PC-9 (cell line): ENCODE measurements at regions not wholly inside any gene's neighbourhood (a gene's known extent, or its start where the extent isn't known, plus 50 kb on each side); places are given as distances from the start of the nearest gene placed in this dataset.
"Not testable (repeated sequence)": the region's sequence is repeated elsewhere in the genome, so short reads cannot be mapped to it uniquely, and the experiment has no call there.

Experiments used
- BruUV-seq: library from RNA; stranded (reverse); fragments of 400-500 nt; replicated peaks from 2 replicates; lab custom pipeline; 2021; lab: Mats Ljungman, UMichigan
- CTCF ChIA-PET: fragments of 300-600 bp; sonication (Branson Sonifier 250); formaldehyde crosslinking; loops from one replicate; lab custom pipeline; 2022; ENCODE audit warnings: antibody characterized with exemption; lab: Charles Lee
- POLR2A ChIA-PET: fragments of 300-600 bp; sonication (Branson Sonifier 250); formaldehyde crosslinking; loops from one replicate; lab custom pipeline; 2022; ENCODE audit warnings: antibody characterized with exemption; ENCODE audit not compliant: unreplicated experiment; lab: Charles Lee
- DNase-seq, 2 experiments: peaks; one replicate each; pipeline versions ENCODE4 v3.0.0 to v3.0.0-alpha.2; 2015 to 2022; ENCODE audit warnings: mixed read lengths in 1 of 2
- H2AFZ ChIP-seq: fragments of 200-600 bp; sonication (generic); 2 replicates; pipeline ENCODE4 v1.8.1; 2017; ENCODE audit warnings: antibody characterized with exemption
- H3F3A ChIP-seq: fragments of 200-600 bp; sonication (generic); 2 replicates; pipeline ENCODE4 v1.8.1; 2017; ENCODE audit warnings: antibody characterized with exemption, mild to moderate bottlenecking, low read depth; ENCODE audit not compliant: insufficient read depth
- H3K27ac ChIP-seq: fragments of 200-600 bp; sonication (generic); 2 replicates; pipeline ENCODE4 v1.6.1; 2016; ENCODE audit warnings: mixed run types
- H3K27me3 ChIP-seq: fragments of 200-600 bp; sonication (generic); 2 replicates; pipeline ENCODE4 v1.6.1; 2016; ENCODE audit warnings: low read depth, mixed run types; ENCODE audit not compliant: insufficient read depth
- H3K36me3 ChIP-seq: fragments of 200-600 bp; sonication (generic); 2 replicates; pipeline ENCODE4 v1.6.1; 2016; ENCODE audit warnings: low read depth, mixed run types
- H3K4me1 ChIP-seq: fragments of 200-600 bp; sonication (generic); replicated peaks from 2 replicates; pipeline ENCODE4 v1.6.1; 2016; ENCODE audit warnings: mixed run types; ENCODE audit not compliant: insufficient read depth
- H3K4me2 ChIP-seq: fragments of 200-600 bp; sonication (generic); 2 replicates; pipeline ENCODE4 v1.6.1; 2017; ENCODE audit warnings: mixed run types
- H3K4me3 ChIP-seq: fragments of 200-600 bp; sonication (generic); 2 replicates; pipeline ENCODE4 v1.6.1; 2016; ENCODE audit warnings: mixed run types
- H3K79me2 ChIP-seq: fragments of 200-600 bp; sonication (generic); 2 replicates; pipeline ENCODE4 v1.6.1; 2017; ENCODE audit warnings: low read depth, mixed run types
- H3K9me2 ChIP-seq: fragments of 200-600 bp; sonication (generic); 2 replicates; pipeline ENCODE4 v1.8.1; 2017; ENCODE audit warnings: mild to moderate bottlenecking; ENCODE audit not compliant: insufficient read depth
- H3K9me3 ChIP-seq: fragments of 200-600 bp; sonication (generic); 2 replicates; pipeline ENCODE4 v1.8.1; 2016; ENCODE audit warnings: low read depth; ENCODE audit not compliant: insufficient read depth
- H4K20me1 ChIP-seq: fragments of 200-600 bp; sonication (generic); 2 replicates; pipeline ENCODE4 v1.8.1; 2017; ENCODE audit not compliant: insufficient read depth
- EZH2 ChIP-seq: fragments of 200-600 bp; sonication (generic); IDR thresholded peaks from 2 replicates; pipeline ENCODE4 v1.8.0; 2017; ENCODE audit warnings: antibody characterized with exemption, low read depth
- intact Hi-C: fragments of 100-400 bp; cut with micrococcal nuclease; formaldehyde crosslinking; loops from one replicate; pipeline ENCODE4 v1.10.0; 2022; ENCODE audit not compliant: unreplicated experiment
- TF ChIP-seq, protein P1 (sequence below): fragments of 200-600 bp; sonication (generic); conservative IDR thresholded peaks from 2 replicates; pipeline ENCODE4 v1.6.1; 2017; ENCODE audit warnings: mixed run types, antibody characterized with exemption, mild to moderate bottlenecking, moderate library complexity

GRCh38 chr2:7633566-7634153, 716.4 kb downstream of the RNF144A start:
- Histone ChIP-seq H3K9me2 (no peaks in the 10 kb centered on the region), H3K27me3 (no peaks in the 10 kb centered on the region; the same call in 1 of the 2 replicates), H3K4me3 (no peak overlapping the region), H4K20me1 (no peaks in the 10 kb centered on the region; the same call in none of the 2 replicates), H3K27ac (no peak overlapping the region), H3K79me2 (no peaks in the 10 kb centered on the region), H3K9me3 (no peaks in the 10 kb centered on the region), H3K36me3 (no peaks in the 10 kb centered on the region), H3K4me1 (no peaks in the 10 kb centered on the region), H2AFZ (no peak overlapping the region), H3F3A (no peaks in the 10 kb centered on the region), H3K4me2 (no peak overlapping the region)
- no peak for TF ChIP-seq EZH2
- TF ChIP-seq, protein P1, sequence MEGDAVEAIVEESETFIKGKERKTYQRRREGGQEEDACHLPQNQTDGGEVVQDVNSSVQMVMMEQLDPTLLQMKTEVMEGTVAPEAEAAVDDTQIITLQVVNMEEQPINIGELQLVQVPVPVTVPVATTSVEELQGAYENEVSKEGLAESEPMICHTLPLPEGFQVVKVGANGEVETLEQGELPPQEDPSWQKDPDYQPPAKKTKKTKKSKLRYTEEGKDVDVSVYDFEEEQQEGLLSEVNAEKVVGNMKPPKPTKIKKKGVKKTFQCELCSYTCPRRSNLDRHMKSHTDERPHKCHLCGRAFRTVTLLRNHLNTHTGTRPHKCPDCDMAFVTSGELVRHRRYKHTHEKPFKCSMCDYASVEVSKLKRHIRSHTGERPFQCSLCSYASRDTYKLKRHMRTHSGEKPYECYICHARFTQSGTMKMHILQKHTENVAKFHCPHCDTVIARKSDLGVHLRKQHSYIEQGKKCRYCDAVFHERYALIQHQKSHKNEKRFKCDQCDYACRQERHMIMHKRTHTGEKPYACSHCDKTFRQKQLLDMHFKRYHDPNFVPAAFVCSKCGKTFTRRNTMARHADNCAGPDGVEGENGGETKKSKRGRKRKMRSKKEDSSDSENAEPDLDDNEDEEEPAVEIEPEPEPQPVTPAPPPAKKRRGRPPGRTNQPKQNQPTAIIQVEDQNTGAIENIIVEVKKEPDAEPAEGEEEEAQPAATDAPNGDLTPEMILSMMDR: no peak
- ChIA-PET POLR2A (no interaction called here), CTCF (no interaction called here)
- intact Hi-C loops: no loop called here
- BruUV-seq: no TSS peak
- DNase-seq: no peak

GRCh38 chr2:7634409-7634808, 717.2 kb downstream of the RNF144A start:
- POLR2A ChIA-PET: no interaction called here
- CTCF ChIA-PET: no interaction called here
- Histone ChIP-seq H3K4me2 (no peak overlapping the region), H3K79me2 (no peaks in the 10 kb centered on the region), H3K36me3 (no peaks in the 10 kb centered on the region), H2AFZ (no peak overlapping the region), H3K4me3 (no peak overlapping the region), H3K4me1 (no peaks in the 10 kb centered on the region), H4K20me1 (no peaks in the 10 kb centered on the region; the same call in none of the 2 replicates), H3K27me3 (no peaks in the 10 kb centered on the region; the same call in 1 of the 2 replicates), H3K9me3 (no peaks in the 10 kb centered on the region), H3K9me2 (no peaks in the 10 kb centered on the region), H3K27ac (no peak overlapping the region), H3F3A (no peaks in the 10 kb centered on the region)
- intact Hi-C loops: no loop called here
- TF ChIP-seq, protein P1: no peak
- no peak for DNase-seq
- BruUV-seq: no TSS peak

GRCh38 chr2:7639476-7639875, 722.3 kb downstream of the RNF144A start:
- H3K36me3 ChIP-seq: no peaks in the 10 kb centered on the region
- no peaks in the 10 kb centered on the region for H3F3A ChIP-seq
- no peak for DNase-seq
- no peak overlapping the region for H3K4me3 ChIP-seq
- no peaks in the 10 kb centered on the region for H3K9me2 ChIP-seq
- BruUV-seq: no TSS peak
- POLR2A ChIA-PET: no interaction called here
- CTCF ChIA-PET: no interaction called here
- no peaks in the 10 kb centered on the region; the same call in 1 of the 2 replicates for H3K27me3 ChIP-seq
- intact Hi-C loops: no loop called here
- no peaks in the 10 kb centered on the region; the same call in 1 of the 2 replicates for H4K20me1 ChIP-seq
- H3K9me3 ChIP-seq: no peaks in the 10 kb centered on the region
- H3K79me2 ChIP-seq: no peaks in the 10 kb centered on the region
- no peak for TF ChIP-seq EZH2
- TF ChIP-seq, protein P1: no peak
- no peak overlapping the region for H3K4me2 ChIP-seq
- H3K27ac ChIP-seq: no peak overlapping the region
- H2AFZ ChIP-seq: no peak overlapping the region
- H3K4me1 ChIP-seq: no peaks in the 10 kb centered on the region

- H3K27ac ChIP-seq, H3K36me3 ChIP-seq, BruUV-seq, CTCF ChIA-PET, H3K79me2 ChIP-seq, H3K9me2 ChIP-seq, H3K4me1 ChIP-seq, H3K4me2 ChIP-seq, H3F3A ChIP-seq, H2AFZ ChIP-seq, POLR2A ChIA-PET, DNase-seq, H3K9me3 ChIP-seq, intact Hi-C loops, H3K27me3 ChIP-seq, H4K20me1 ChIP-seq, H3K4me3 ChIP-seq: not testable (repeated sequence)
Observed at GRCh38 chr2:7641272-7641671, 724.1 kb downstream of the RNF144A start.
